K562 (cell line): ENCODE measurements at regions not wholly inside any gene's neighbourhood (a gene's known extent, or its start where the extent isn't known, plus 50 kb on each side); places are given as distances from the start of the nearest gene placed in this dataset.

ENCODE experiments used
- ATAC-seq: fragments of 200-7000 bp; cut with Tn5 transposase; 3 replicates; pipeline ENCODE4 v1.9.1; 2020; ENCODE audit warnings: moderate library complexity
- BruUV-seq: library from RNA; stranded (reverse); fragments of 400-500 nt; replicated peaks from 2 replicates; lab custom pipeline; 2021; lab: Mats Ljungman, UMichigan
- CTCF ChIA-PET: fragments of 300-600 bp; formaldehyde crosslinking; extraction: SDS; loops from one replicate; lab custom pipeline; 2021; ENCODE audit warnings: low intra/inter-chr PET ratio; lab: Yijun Ruan, JAX
- POLR2A ChIA-PET: fragments of 300-600, 350-650 bp; sonication (Branson Sonifier 250); formaldehyde crosslinking; extraction: SDS; loops from one replicate; lab custom pipeline; 2021; ENCODE audit warnings: antibody characterized with exemption, inconsistent platforms; lab: Yijun Ruan, JAX
- DNase-seq, 4 experiments: peaks; one replicate each; pipeline versions ENCODE4 v3.0.0 to v3.0.0-alpha.2; 2011 to 2018; ENCODE audit warnings: low spot score in 3 of 4, mixed read lengths in 3 of 4; ENCODE audit errors: extremely low read depth in 1 of 4
- FAIRE-seq: peaks from 2 replicates; lab custom pipeline; 2011; peaks lifted over from hg19 to GRCh38; lab: Jason Lieb, UNC
- H2AFZ ChIP-seq: 2 replicates; pipeline ENCODE4 v1.6.0; 2011; ENCODE audit warnings: low read depth, low read length, control low read depth, inconsistent platforms
- H3K27ac ChIP-seq: fragments of 200-600 bp; 3 replicates; pipeline ENCODE4 v1.8.0; 2011; ENCODE audit warnings: low read depth, mild to moderate bottlenecking, control low read depth, inconsistent platforms, low read length, moderate library complexity, mixed read lengths; ENCODE audit errors: extremely low read depth
- H3K27me3 ChIP-seq, 2 experiments: fragments of 300-600 bp in 1 of 2; 2 replicates in 1 of 2; 3 replicates in 1 of 2; pipeline versions ENCODE4 v1.6.0 to v1.8.0; 2011; ENCODE audit warnings: inconsistent platforms in 2 of 2, low read length in 2 of 2, mild to moderate bottlenecking in 1 of 2, mixed read lengths in 1 of 2, moderate library complexity in 1 of 2; ENCODE audit not compliant: control insufficient read depth in 2 of 2, insufficient read depth in 2 of 2
- H3K36me3 ChIP-seq: fragments of 300-600 bp; 3 replicates; pipeline ENCODE4 v1.8.0; 2011; ENCODE audit warnings: mild to moderate bottlenecking, low read length, inconsistent platforms; ENCODE audit not compliant: control insufficient read depth, insufficient read depth
- H3K4me1 ChIP-seq, 2 experiments: fragments of 200-600 bp in 1 of 2; replicated peaks in 1 of 2; 2 replicates in 1 of 2; 3 replicates in 1 of 2; pipeline versions ENCODE4 v1.5.1 to v1.8.0; 2011; ENCODE audit warnings: inconsistent platforms in 2 of 2, low read length in 2 of 2, mild to moderate bottlenecking in 1 of 2, mixed read lengths in 1 of 2, moderate library complexity in 1 of 2; ENCODE audit not compliant: control insufficient read depth in 2 of 2, insufficient read depth in 2 of 2
- H3K4me2 ChIP-seq: 2 replicates; pipeline ENCODE4 v1.6.1; 2011; ENCODE audit warnings: low read length, control low read depth, inconsistent platforms, mixed read lengths; ENCODE audit not compliant: insufficient read depth
- H3K4me3 ChIP-seq: fragments of 200-600 bp; sonication (generic), shearing (Covaris generic); 2 replicates; pipeline ENCODE4 v1.5.1; 2016; ENCODE audit warnings: control low read depth, inconsistent platforms
- H3K79me2 ChIP-seq: fragments of 200-600 bp; 3 replicates; pipeline ENCODE4 v1.8.0; 2011; ENCODE audit warnings: low read length, inconsistent platforms; ENCODE audit not compliant: control insufficient read depth, insufficient read depth
- H3K9ac ChIP-seq, 2 experiments: 2 replicates each; pipeline versions ENCODE4 v1.6.0 to v1.6.1; 2011; ENCODE audit warnings: low read depth in 2 of 2, low read length in 2 of 2, control low read depth in 1 of 2, inconsistent platforms in 1 of 2, mild to moderate bottlenecking in 1 of 2, mixed read lengths in 1 of 2; ENCODE audit not compliant: insufficient read depth in 1 of 2
- H3K9me1 ChIP-seq: one replicate; pipeline ENCODE4 v1.6.0; 2011; ENCODE audit warnings: inconsistent platforms, mild to moderate bottlenecking, low read length, moderate library complexity; ENCODE audit not compliant: control insufficient read depth, insufficient read depth
- H3K9me3 ChIP-seq: replicated peaks from 2 replicates; pipeline ENCODE4 v1.5.1; 2011; ENCODE audit warnings: low read depth, low read length, inconsistent platforms; ENCODE audit not compliant: control insufficient read depth, insufficient read depth
- H4K20me1 ChIP-seq: replicated peaks from 2 replicates; pipeline ENCODE4 v1.6.1; 2011; ENCODE audit warnings: low read length, inconsistent platforms, mixed read lengths; ENCODE audit not compliant: control insufficient read depth, insufficient read depth
- CBX3 ChIP-seq, 2 experiments: IDR thresholded peaks; 1 replicate in 1 of 2; 2 replicates in 1 of 2; pipeline ENCODE4 v1.6.1; 2012; ENCODE audit warnings: inconsistent platforms in 2 of 2, low read length in 2 of 2, borderline replicate concordance in 1 of 2, control low read depth in 1 of 2
- COPS2 ChIP-seq: fragments of 450-650 bp; conservative IDR thresholded peaks from 2 replicates; pipeline ENCODE4 v1.6.1; 2016; ENCODE audit warnings: mild to moderate bottlenecking, moderate library complexity
- HOMEZ ChIP-seq: fragments of 250-450 bp; sonication (Bioruptor Pico); IDR thresholded peaks from 2 replicates; pipeline ENCODE4 v1.4.0; 2020; ENCODE audit warnings: mild to moderate bottlenecking, moderate library complexity
- MAZ ChIP-seq, 2 experiments: fragments of 450-650 bp in 1 of 2; sonication (generic) in 1 of 2; formaldehyde crosslinking; IDR thresholded peaks in 1 of 2; conservative IDR thresholded peaks in 1 of 2; 2 replicates each; pipeline versions ENCODE4 v1.4.0 to v1.5.0; 2020; ENCODE audit warnings: mild to moderate bottlenecking in 1 of 2, missing genetic modification reagents in 1 of 2
- NCOA2 ChIP-seq, 2 experiments: fragments of 450-650 bp; IDR thresholded peaks; 2 replicates each; pipeline ENCODE4 v1.6.1; 2018; ENCODE audit warnings: mild to moderate bottlenecking in 2 of 2, moderate library complexity in 1 of 2; ENCODE audit not compliant: partially characterized antibody in 2 of 2
- POLR2G ChIP-seq: fragments of 200-400 bp; formaldehyde crosslinking; IDR thresholded peaks from 2 replicates; pipeline ENCODE4 v1.6.1; 2017; ENCODE audit warnings: low read depth, mild to moderate bottlenecking, antibody characterized with exemption, low read length, moderate library complexity
- PRPF4 ChIP-seq: fragments of 200-400 bp; formaldehyde crosslinking; IDR thresholded peaks from one replicate; pipeline ENCODE4 v1.6.1; 2017; ENCODE audit warnings: low read length, low read depth, mild to moderate bottlenecking; ENCODE audit not compliant: insufficient read depth, poor library complexity, severe bottlenecking
- SIN3B ChIP-seq: fragments of 450-650 bp; IDR thresholded peaks from 2 replicates; pipeline ENCODE4 v1.6.1; 2017; ENCODE audit warnings: low read depth, mild to moderate bottlenecking, moderate library complexity
- SRSF1 ChIP-seq: fragments of 200-400 bp; formaldehyde crosslinking; IDR thresholded peaks from 2 replicates; pipeline ENCODE4 v1.6.1; 2017; ENCODE audit warnings: mild to moderate bottlenecking, low read depth, low read length, moderate library complexity
- ZNF699 ChIP-seq: fragments of 250-450 bp; sonication (Bioruptor Pico); IDR thresholded peaks from 2 replicates; pipeline ENCODE4 v1.8.0; 2021; ENCODE audit warnings: mild to moderate bottlenecking, moderate library complexity; ENCODE audit not compliant: insufficient replicate concordance
- WGBS: fragments of 100-300 bp; shearing (Covaris generic); methylation state at CpG from one replicate; pipeline ENCODE4 v1.1.6; 2016; ENCODE audit warnings: low coverage, mixed read lengths; ENCODE audit not compliant: insufficient coverage; ENCODE audit errors: missing lambda C conversion rate; 5-methylcytosine and 5-hydroxymethylcytosine counted together
- in situ Hi-C: fragments of 300-500 bp; cut with MboI; formaldehyde crosslinking; loops from 4 replicates; pipeline ENCODE4 v1.15.0; 2018; ENCODE audit warnings: inconsistent platforms, mixed read lengths
- intact Hi-C: fragments of 100-400 bp; cut with micrococcal nuclease; formaldehyde crosslinking; loops from 2 replicates; pipeline ENCODE4 v1.14.2; 2022
- TF ChIP-seq, protein P1 (sequence below): fragments of 250-450 bp; sonication (Bioruptor Pico); IDR thresholded peaks from 2 replicates; pipeline ENCODE4 v1.5.0; 2020; ENCODE audit warnings: mild to moderate bottlenecking

GRCh38 chr9:38175423-38175822 is 106.4 kb upstream of the SHB start:
- intact Hi-C loops: no loop called here
- H3K4me3 ChIP-seq: no peak overlapping the region
- H4K20me1 ChIP-seq: no peaks in the 10 kb centered on the region
- no peak overlapping the region for H2AFZ ChIP-seq
- DNase-seq: no peak
- peaks cover 0 to 7% of the 10 kb centered on the region in 2 experiments; a peak in 2 of 5 replicates for H3K4me1 ChIP-seq
- POLR2A ChIA-PET: no interaction called here
- TF ChIP-seq HOMEZ (CRISPR knock-in tag) (no peak), SIN3B (no peak), NCOA2 (IDR thresholded peaks at IDR 0.05; ENCODE audit: partially characterized antibody in 2 of 2) (no peak), CBX3 (IDR thresholded peaks at IDR 0.05; ENCODE audit: borderline replicate concordance in 1 of 2, low read length in 2 of 2) (no peak), ZNF699 (CRISPR knock-in tag) (no peak), SRSF1 (no peak), PRPF4 (no peak), COPS2 (no peak), POLR2G (no peak), MAZ (CRISPR knock-in tag; conservative IDR thresholded peaks at IDR 0.05 in 1 of 2, IDR thresholded peaks at IDR 0.05 in 1 of 2) (no peak)
- TF ChIP-seq, protein P1, sequence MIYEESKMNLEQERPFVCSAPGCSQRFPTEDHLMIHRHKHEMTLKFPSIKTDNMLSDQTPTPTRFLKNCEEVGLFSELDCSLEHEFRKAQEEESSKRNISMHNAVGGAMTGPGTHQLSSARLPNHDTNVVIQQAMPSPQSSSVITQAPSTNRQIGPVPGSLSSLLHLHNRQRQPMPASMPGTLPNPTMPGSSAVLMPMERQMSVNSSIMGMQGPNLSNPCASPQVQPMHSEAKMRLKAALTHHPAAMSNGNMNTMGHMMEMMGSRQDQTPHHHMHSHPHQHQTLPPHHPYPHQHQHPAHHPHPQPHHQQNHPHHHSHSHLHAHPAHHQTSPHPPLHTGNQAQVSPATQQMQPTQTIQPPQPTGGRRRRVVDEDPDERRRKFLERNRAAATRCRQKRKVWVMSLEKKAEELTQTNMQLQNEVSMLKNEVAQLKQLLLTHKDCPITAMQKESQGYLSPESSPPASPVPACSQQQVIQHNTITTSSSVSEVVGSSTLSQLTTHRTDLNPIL (CRISPR knock-in tag): no peak
- TF ChIP-seq, all 486 proteins: peak for 0
- in situ Hi-C loops: no loop called here
- no peak overlapping the region for H3K4me2 ChIP-seq
- H3K79me2 ChIP-seq: no peaks in the 10 kb centered on the region
- H3K9ac ChIP-seq: no peak overlapping the region
- no peaks in the 10 kb centered on the region for H3K9me1 ChIP-seq
- FAIRE-seq (no peak), ATAC-seq (no peak)
- no TSS peak for BruUV-seq
- no peak overlapping the region for H3K27ac ChIP-seq
- CTCF ChIA-PET: no interaction called here
- peaks cover 0 to 15% of the 10 kb centered on the region in 2 experiments; a peak in 2 of 5 replicates for H3K27me3 ChIP-seq
- no peaks in the 10 kb centered on the region for H3K36me3 ChIP-seq
- WGBS: 6% methylated on average over 3 of the region's 3 CpGs
- peaks cover 2% of the 10 kb centered on the region; the same call in 1 of the 2 replicates for H3K9me3 ChIP-seq
